ENCODE measurements at regions not wholly inside any gene's neighbourhood (a gene's known extent, or its start where the extent isn't known, plus 50 kb on each side); places are given as distances from the start of the nearest gene placed in this dataset.

DNA sequence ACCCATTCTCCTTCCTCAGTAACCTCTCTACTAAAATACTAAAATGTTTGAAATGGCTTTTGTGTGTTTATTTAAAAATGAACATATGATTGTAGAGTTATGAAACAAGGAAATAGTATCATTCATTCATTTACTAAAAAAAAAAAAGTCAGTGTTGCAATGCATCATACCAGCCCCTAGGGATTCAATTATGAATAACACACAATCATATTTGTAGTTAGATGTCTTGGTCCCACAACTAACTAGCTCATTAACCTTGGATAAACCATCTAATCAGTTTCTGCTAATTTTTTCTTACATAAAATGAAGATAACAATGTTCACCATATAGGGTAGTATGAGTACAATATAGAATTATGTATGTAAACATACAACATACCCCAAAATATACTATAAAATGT is 183.2 kb downstream of the GRIN2B start:
- CTCF ChIA-PET (ENCODE audit: unreplicated experiment), result no interaction called here
- H4K20me1 ChIP-seq (ENCODE audit: insufficient read depth, low read length), result no peaks in the 10 kb centered on the region
- H3K4me3 ChIP-seq (ENCODE audit: low read depth, low read length, poor library complexity, severe bottlenecking), result no peak overlapping the region
- DNase-seq (ENCODE audit: low spot score), result no peak
- no TSS peak for BruUV-seq (replicated peaks)
- no peak overlapping the region for H2AFZ ChIP-seq (ENCODE audit: low read length)
- no peak overlapping the region for H3K27ac ChIP-seq (ENCODE audit: low read depth, low read length, poor library complexity, severe bottlenecking)
- no peak overlapping the region for H3K4me2 ChIP-seq (ENCODE audit: low read length)
- H3K79me2 ChIP-seq (ENCODE audit: insufficient read depth, low read depth, low read length), result no peaks in the 10 kb centered on the region
- no peaks in the 10 kb centered on the region for H3K4me1 ChIP-seq (ENCODE audit: insufficient read depth, low read length, poor library complexity, severe bottlenecking)
- H3K9me3 ChIP-seq (ENCODE audit: low read length), result no peaks in the 10 kb centered on the region
- H3K36me3 ChIP-seq (ENCODE audit: insufficient read depth, low read length), result no peaks in the 10 kb centered on the region
- TF ChIP-seq EZH2phosphoT487 (IDR thresholded peaks at IDR 0.05; ENCODE audit: borderline replicate concordance, low read depth, low read length), result no peak
- TF ChIP-seq, protein P1, sequence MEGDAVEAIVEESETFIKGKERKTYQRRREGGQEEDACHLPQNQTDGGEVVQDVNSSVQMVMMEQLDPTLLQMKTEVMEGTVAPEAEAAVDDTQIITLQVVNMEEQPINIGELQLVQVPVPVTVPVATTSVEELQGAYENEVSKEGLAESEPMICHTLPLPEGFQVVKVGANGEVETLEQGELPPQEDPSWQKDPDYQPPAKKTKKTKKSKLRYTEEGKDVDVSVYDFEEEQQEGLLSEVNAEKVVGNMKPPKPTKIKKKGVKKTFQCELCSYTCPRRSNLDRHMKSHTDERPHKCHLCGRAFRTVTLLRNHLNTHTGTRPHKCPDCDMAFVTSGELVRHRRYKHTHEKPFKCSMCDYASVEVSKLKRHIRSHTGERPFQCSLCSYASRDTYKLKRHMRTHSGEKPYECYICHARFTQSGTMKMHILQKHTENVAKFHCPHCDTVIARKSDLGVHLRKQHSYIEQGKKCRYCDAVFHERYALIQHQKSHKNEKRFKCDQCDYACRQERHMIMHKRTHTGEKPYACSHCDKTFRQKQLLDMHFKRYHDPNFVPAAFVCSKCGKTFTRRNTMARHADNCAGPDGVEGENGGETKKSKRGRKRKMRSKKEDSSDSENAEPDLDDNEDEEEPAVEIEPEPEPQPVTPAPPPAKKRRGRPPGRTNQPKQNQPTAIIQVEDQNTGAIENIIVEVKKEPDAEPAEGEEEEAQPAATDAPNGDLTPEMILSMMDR (conservative IDR thresholded peaks at IDR 0.05; ENCODE audit: low read length), result no peak
- intact Hi-C loops (cut with micrococcal nuclease; ENCODE audit: unreplicated experiment), result no loop called here
- H3K9me2 ChIP-seq (ENCODE audit: insufficient read depth, low read length), result no peaks in the 10 kb centered on the region
- POLR2A ChIA-PET, result interaction anchor here (0.7 kb wide), 1 partner anchor 13 kb away, joined by 4 read pairs; no protein-coding TSS in a partner anchor

DNA sequence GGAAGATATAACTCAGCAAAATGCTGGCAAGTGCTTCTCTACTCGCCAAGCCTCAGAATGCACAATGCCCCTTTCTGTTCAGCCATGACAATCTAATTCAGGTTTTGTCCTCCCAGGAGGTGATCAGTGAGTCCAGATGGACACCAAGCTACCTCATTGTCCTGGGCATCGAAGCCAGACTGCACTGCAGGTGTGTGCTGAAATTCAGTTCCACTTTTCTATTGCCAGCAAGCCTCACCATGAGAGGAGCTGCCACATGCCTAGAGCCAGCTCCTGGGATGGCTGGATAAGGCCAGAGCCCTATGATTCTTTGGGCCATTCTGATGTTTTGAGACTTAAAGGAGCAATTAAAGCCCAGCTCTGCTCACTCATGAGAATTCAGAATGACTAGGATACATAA is 186.7 kb downstream of the GRIN2B start:
- no peaks in the 10 kb centered on the region for H3K36me3 ChIP-seq (ENCODE audit: insufficient read depth, low read length)
- no TSS peak for BruUV-seq (replicated peaks)
- ChIA-PET POLR2A (interaction anchor here (0.6 kb wide), 1 partner anchor 583 kb away, joined by 3 read pairs; no protein-coding TSS in a partner anchor), CTCF (ENCODE audit: unreplicated experiment) (no interaction called here)
- no peak overlapping the region for H2AFZ ChIP-seq (ENCODE audit: low read length)
- H3K79me2 ChIP-seq (ENCODE audit: insufficient read depth, low read depth, low read length), result no peaks in the 10 kb centered on the region
- intact Hi-C loops (cut with micrococcal nuclease; ENCODE audit: unreplicated experiment), result no loop called here
- H3K9me3 ChIP-seq (ENCODE audit: low read length), result no peaks in the 10 kb centered on the region
- H3K4me2 ChIP-seq (ENCODE audit: low read length), result no peak overlapping the region
- TF ChIP-seq EZH2phosphoT487 (IDR thresholded peaks at IDR 0.05; ENCODE audit: borderline replicate concordance, low read depth, low read length), result no peak
- TF ChIP-seq, protein P1 (conservative IDR thresholded peaks at IDR 0.05; ENCODE audit: low read length), result no peak
- no peaks in the 10 kb centered on the region for H4K20me1 ChIP-seq (ENCODE audit: insufficient read depth, low read length)
- H3K4me3 ChIP-seq (ENCODE audit: low read depth, low read length, poor library complexity, severe bottlenecking), result no peak overlapping the region
- DNase-seq (ENCODE audit: low spot score), result no peak
- H3K9me2 ChIP-seq (ENCODE audit: insufficient read depth, low read length), result no peaks in the 10 kb centered on the region
- no peak overlapping the region for H3K27ac ChIP-seq (ENCODE audit: low read depth, low read length, poor library complexity, severe bottlenecking)
- peaks cover 12% of the 10 kb centered on the region for H3K4me1 ChIP-seq (ENCODE audit: insufficient read depth, low read length, poor library complexity, severe bottlenecking)

DNA sequence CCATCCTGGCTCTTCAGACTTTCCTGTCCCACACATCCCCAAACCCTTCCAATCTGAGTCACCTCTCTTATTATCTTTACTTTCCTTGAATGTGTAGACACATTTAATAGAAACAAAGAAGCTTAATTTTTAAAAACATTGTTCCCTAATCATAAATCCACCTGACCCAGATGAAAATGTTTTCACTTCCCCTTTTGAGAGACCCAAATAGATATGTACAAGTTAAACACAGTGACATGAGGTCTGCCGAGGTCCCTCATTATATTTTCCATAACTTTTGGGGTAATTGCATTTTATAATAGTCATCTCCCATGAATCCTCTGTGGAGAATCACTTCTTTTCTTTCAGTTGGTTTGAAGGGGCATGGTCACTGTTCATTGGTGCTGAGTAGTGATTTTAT is 191.1 kb downstream of the GRIN2B start:
- Histone ChIP-seq H3K27ac (ENCODE audit: low read depth, low read length, poor library complexity, severe bottlenecking) (no peak overlapping the region), H3K9me3 (ENCODE audit: low read length) (no peaks in the 10 kb centered on the region), H3K9me2 (ENCODE audit: insufficient read depth, low read length) (no peaks in the 10 kb centered on the region), H3K79me2 (ENCODE audit: insufficient read depth, low read depth, low read length) (no peaks in the 10 kb centered on the region), H3K4me3 (ENCODE audit: low read depth, low read length, poor library complexity, severe bottlenecking) (no peak overlapping the region), H2AFZ (ENCODE audit: low read length) (peak overlapping the region; percentile 55), H4K20me1 (ENCODE audit: insufficient read depth, low read length) (no peaks in the 10 kb centered on the region), H3K4me2 (ENCODE audit: low read length) (peak overlapping the region; percentile 58), H3K36me3 (ENCODE audit: insufficient read depth, low read length) (no peaks in the 10 kb centered on the region), H3K4me1 (ENCODE audit: insufficient read depth, low read length, poor library complexity, severe bottlenecking) (peaks cover 13% of the 10 kb centered on the region)
- intact Hi-C loops (cut with micrococcal nuclease; ENCODE audit: unreplicated experiment), result no loop called here
- ChIA-PET POLR2A (interaction anchor here (0.6 to 0.8 kb wide), 3 partner anchors 15 to 1642 kb away, joined by 3 read pairs; no protein-coding TSS in a partner anchor), CTCF (ENCODE audit: unreplicated experiment) (no interaction called here)
- no peak for TF ChIP-seq EZH2phosphoT487 (IDR thresholded peaks at IDR 0.05; ENCODE audit: borderline replicate concordance, low read depth, low read length)
- TF ChIP-seq, protein P1 (conservative IDR thresholded peaks at IDR 0.05; ENCODE audit: low read length), result no peak
- DNase-seq (ENCODE audit: low spot score), result peak; percentile 43
- BruUV-seq (replicated peaks), result no TSS peak
